Thyroid gland (tissue), 4 donors: ENCODE measurements at regions not wholly inside any gene's neighbourhood (a gene's known extent, or its start where the extent isn't known, plus 50 kb on each side); places are given as distances from the start of the nearest gene placed in this dataset.

Source experiments
- CTCF ChIP-seq, 6 experiments: fragments of 200-600 bp in 3 of 6; fragments of 450-650 bp in 3 of 6; sonication (generic) in 3 of 6; IDR thresholded peaks; one replicate each; pipeline ENCODE4 v1.5.1; 2016 to 2019; ENCODE audit warnings: antibody characterized with exemption in 6 of 6, mild to moderate bottlenecking in 2 of 6, inconsistent platforms in 1 of 6, moderate library complexity in 1 of 6
- POLR2A ChIP-seq, 2 donors: fragments of 450-650 bp; IDR thresholded peaks; one replicate each; pipeline ENCODE4 v1.6.1; 2017; ENCODE audit warnings: antibody characterized with exemption in 2 of 2, mild to moderate bottlenecking in 2 of 2, moderate library complexity in 1 of 2

GRCh38 chr4:170305627-170306026, 215.9 kb upstream of the AADAT start:
- TF ChIP-seq POLR2A (IDR thresholded peaks at IDR 0.05) (no peak), CTCF (IDR thresholded peaks at IDR 0.05) (no peak)
